ENCODE measurements at regions not wholly inside any gene's neighbourhood (a gene's known extent, or its start where the extent isn't known, plus 50 kb on each side); places are given as distances from the start of the nearest gene placed in this dataset.

DNA sequence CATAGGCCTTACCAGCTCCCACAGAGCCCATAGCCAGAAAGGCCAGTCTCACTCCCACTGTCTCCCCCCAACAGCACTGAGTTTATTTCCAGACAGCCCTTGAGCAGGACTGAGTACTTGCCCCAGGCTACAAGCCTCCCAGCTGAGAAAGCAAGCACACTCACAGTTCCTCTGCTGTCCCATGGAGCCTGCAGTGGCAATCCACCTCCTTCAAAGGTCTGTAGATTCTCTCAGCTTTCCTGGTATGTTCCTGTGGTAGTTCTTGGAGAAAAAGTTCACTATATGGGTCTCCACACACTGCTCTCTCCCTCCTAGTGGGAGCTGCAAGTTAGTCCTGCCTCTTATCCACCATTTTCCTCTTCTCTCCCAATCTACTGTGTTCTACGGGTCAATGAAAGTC is 728.7 kb downstream of the DIAPH3 start:
- CTCF ChIA-PET (ENCODE audit: low intra/inter-chr PET ratio, low total read pairs), result no interaction called here
- in situ Hi-C loops (cut with HindIII; ENCODE audit: extremely low pct_ligation_motif_present, low pct_unique_long_range_greater_than_20kb) (no loop called here), intact Hi-C loops (cut with micrococcal nuclease; ENCODE audit: unreplicated experiment) (no loop called here)
- H3K27ac ChIP-seq (ENCODE audit: extremely low read length, insufficient read depth, low read length), result no peak overlapping the region
- TF ChIP-seq, protein P1, sequence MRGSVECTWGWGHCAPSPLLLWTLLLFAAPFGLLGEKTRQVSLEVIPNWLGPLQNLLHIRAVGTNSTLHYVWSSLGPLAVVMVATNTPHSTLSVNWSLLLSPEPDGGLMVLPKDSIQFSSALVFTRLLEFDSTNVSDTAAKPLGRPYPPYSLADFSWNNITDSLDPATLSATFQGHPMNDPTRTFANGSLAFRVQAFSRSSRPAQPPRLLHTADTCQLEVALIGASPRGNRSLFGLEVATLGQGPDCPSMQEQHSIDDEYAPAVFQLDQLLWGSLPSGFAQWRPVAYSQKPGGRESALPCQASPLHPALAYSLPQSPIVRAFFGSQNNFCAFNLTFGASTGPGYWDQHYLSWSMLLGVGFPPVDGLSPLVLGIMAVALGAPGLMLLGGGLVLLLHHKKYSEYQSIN (CRISPR knock-in tag; IDR thresholded peaks at IDR 0.05; ENCODE audit: borderline replicate concordance), result no peak
- TF ChIP-seq REL (CRISPR knock-in tag; conservative IDR thresholded peaks at IDR 0.05), result no peak
- no peak for TF ChIP-seq JDP2 (CRISPR knock-in tag; IDR thresholded peaks at IDR 0.05; ENCODE audit: borderline replicate concordance)
- no peak for TF ChIP-seq NCOR1 (IDR thresholded peaks at IDR 0.05; ENCODE audit: borderline replicate concordance, low read length)
- TF ChIP-seq, protein P2, sequence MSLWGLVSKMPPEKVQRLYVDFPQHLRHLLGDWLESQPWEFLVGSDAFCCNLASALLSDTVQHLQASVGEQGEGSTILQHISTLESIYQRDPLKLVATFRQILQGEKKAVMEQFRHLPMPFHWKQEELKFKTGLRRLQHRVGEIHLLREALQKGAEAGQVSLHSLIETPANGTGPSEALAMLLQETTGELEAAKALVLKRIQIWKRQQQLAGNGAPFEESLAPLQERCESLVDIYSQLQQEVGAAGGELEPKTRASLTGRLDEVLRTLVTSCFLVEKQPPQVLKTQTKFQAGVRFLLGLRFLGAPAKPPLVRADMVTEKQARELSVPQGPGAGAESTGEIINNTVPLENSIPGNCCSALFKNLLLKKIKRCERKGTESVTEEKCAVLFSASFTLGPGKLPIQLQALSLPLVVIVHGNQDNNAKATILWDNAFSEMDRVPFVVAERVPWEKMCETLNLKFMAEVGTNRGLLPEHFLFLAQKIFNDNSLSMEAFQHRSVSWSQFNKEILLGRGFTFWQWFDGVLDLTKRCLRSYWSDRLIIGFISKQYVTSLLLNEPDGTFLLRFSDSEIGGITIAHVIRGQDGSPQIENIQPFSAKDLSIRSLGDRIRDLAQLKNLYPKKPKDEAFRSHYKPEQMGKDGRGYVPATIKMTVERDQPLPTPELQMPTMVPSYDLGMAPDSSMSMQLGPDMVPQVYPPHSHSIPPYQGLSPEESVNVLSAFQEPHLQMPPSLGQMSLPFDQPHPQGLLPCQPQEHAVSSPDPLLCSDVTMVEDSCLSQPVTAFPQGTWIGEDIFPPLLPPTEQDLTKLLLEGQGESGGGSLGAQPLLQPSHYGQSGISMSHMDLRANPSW (CRISPR knock-in tag; IDR thresholded peaks at IDR 0.05; ENCODE audit: borderline replicate concordance), result no peak
- no peak for TF ChIP-seq SNAPC5 (CRISPR knock-in tag; IDR thresholded peaks at IDR 0.05; ENCODE audit: borderline replicate concordance)
- TF ChIP-seq ERF (CRISPR knock-in tag; IDR thresholded peaks at IDR 0.05), result no peak
- no peak for TF ChIP-seq MIER2 (CRISPR knock-in tag; IDR thresholded peaks at IDR 0.05)
- no peak for TF ChIP-seq STAT5B (CRISPR knock-in tag; IDR thresholded peaks at IDR 0.05)
- no peak for TF ChIP-seq IKZF5 (CRISPR knock-in tag; IDR thresholded peaks at IDR 0.05)
- H4K20me1 ChIP-seq (ENCODE audit: insufficient read depth, low read length), result no peaks in the 10 kb centered on the region
- no peak for DNase-seq (ENCODE audit: low spot score)
- no peaks in the 10 kb centered on the region for H3K27me3 ChIP-seq (ENCODE audit: control insufficient read depth in 1 of 2, insufficient read depth in 2 of 2, low read length in 2 of 2)
- no peak for FAIRE-seq
- H3K79me2 ChIP-seq (ENCODE audit: insufficient read depth, low read length), result no peaks in the 10 kb centered on the region
- POLR2A ChIA-PET, result no interaction called here
- H3K4me2 ChIP-seq (ENCODE audit: low read depth, low read length), result no peak overlapping the region
- H3K9me3 ChIP-seq (ENCODE audit: low read length), result peaks cover 33% of the 10 kb centered on the region
- no peak overlapping the region for H3K9ac ChIP-seq (ENCODE audit: insufficient read depth, low read depth, low read length)
- no TSS peak for BruUV-seq (replicated peaks)
- no peak overlapping the region for H2AFZ ChIP-seq (ENCODE audit: low read length)
- no peak for ATAC-seq
- 6% methylated on average over 1 of the region's 1 CpG for WGBS (ENCODE audit: low lambda C conversion rate)
- H3K4me3 ChIP-seq (replicated peaks in 1 of 3; ENCODE audit: insufficient read depth in 1 of 3, low read depth in 2 of 3, low read length in 3 of 3), result no peak overlapping the region
- no peaks in the 10 kb centered on the region for H3K4me1 ChIP-seq (ENCODE audit: insufficient read depth, low read length)
- no peaks in the 10 kb centered on the region for H3K36me3 ChIP-seq (replicated peaks in 1 of 2; ENCODE audit: control insufficient read depth in 1 of 2, insufficient read depth in 2 of 2, low read length in 2 of 2)

Measured in HepG2 (cell line).